H1 (cell line): ENCODE measurements at regions not wholly inside any gene's neighbourhood (a gene's known extent, or its start where the extent isn't known, plus 50 kb on each side); places are given as distances from the start of the nearest gene placed in this dataset.

Experiments
- CTCF ChIA-PET: fragments of 300-600 bp; sonication (Branson Sonifier 250); formaldehyde crosslinking; loops from one replicate; lab custom pipeline; 2021; ENCODE audit not compliant: partially characterized antibody; lab: Charles Lee
- POLR2A ChIA-PET: fragments of 300-600 bp; sonication (Branson Sonifier 250); formaldehyde crosslinking; loops from one replicate; lab custom pipeline; 2021; ENCODE audit warnings: inconsistent platforms; ENCODE audit not compliant: partially characterized antibody; lab: Charles Lee
- DNase-seq, 2 experiments: peaks; one replicate each; pipeline versions ENCODE4 v3.0.0 to v3.0.0-alpha.2; 2010 to 2022; ENCODE audit warnings: low spot score in 2 of 2, low read depth in 1 of 2, mixed read lengths in 1 of 2
- FAIRE-seq: peaks from 2 replicates; lab custom pipeline; 2011; peaks lifted over from hg19 to GRCh38; lab: Jason Lieb, UNC
- H2AFZ ChIP-seq: 2 replicates; pipeline ENCODE4 v1.8.1; 2012; ENCODE audit warnings: low read length, inconsistent platforms
- H2AK5ac ChIP-seq: 2 replicates; pipeline ENCODE4 v1.6.1; 2013; ENCODE audit warnings: low read depth, low read length
- H2BK120ac ChIP-seq: replicated peaks from 2 replicates; pipeline ENCODE3; 2013; ENCODE audit warnings: low read depth, low read length, inconsistent platforms
- H2BK12ac ChIP-seq: 2 replicates; pipeline ENCODE4 v1.6.1; 2013; ENCODE audit warnings: low read depth, low read length
- H2BK15ac ChIP-seq: 2 replicates; pipeline ENCODE4 v1.6.1; 2013; ENCODE audit warnings: low read length
- H2BK20ac ChIP-seq: 2 replicates; pipeline ENCODE4 v1.6.1; 2013; ENCODE audit warnings: low read length
- H2BK5ac ChIP-seq: 2 replicates; pipeline ENCODE4 v1.6.1; 2013; ENCODE audit warnings: low read depth, low read length
- H3K14ac ChIP-seq: 2 replicates; pipeline ENCODE4 v1.6.1; 2013; ENCODE audit warnings: inconsistent platforms; ENCODE audit not compliant: insufficient read length
- H3K18ac ChIP-seq: 2 replicates; pipeline ENCODE4 v1.6.1; 2013; ENCODE audit warnings: low read length; ENCODE audit errors: extremely low read depth
- H3K23ac ChIP-seq: 2 replicates; pipeline ENCODE4 v1.6.1; 2013; ENCODE audit warnings: inconsistent platforms; ENCODE audit not compliant: insufficient read length
- H3K23me2 ChIP-seq: 2 replicates; pipeline ENCODE4 v1.6.1; 2013; ENCODE audit warnings: low read depth, low read length
- H3K27ac ChIP-seq: 2 replicates; pipeline ENCODE4 v1.6.1; 2011; ENCODE audit warnings: low read depth, low read length, inconsistent platforms
- H3K27me3 ChIP-seq, 4 experiments: replicated peaks in 1 of 4; 1 replicate in 1 of 4; 2 replicates in 3 of 4; pipeline versions ENCODE4 v1.6.1 to v1.8.1; 2011 to 2013; ENCODE audit warnings: low read length in 3 of 4, mild to moderate bottlenecking in 3 of 4, inconsistent platforms in 2 of 4, mixed read lengths in 2 of 4, moderate library complexity in 1 of 4; ENCODE audit not compliant: control insufficient read depth in 3 of 4, insufficient read depth in 3 of 4; ENCODE audit errors: extremely low read depth in 1 of 4
- H3K36me3 ChIP-seq, 4 experiments: 2 replicates each; pipeline versions ENCODE4 v1.6.1 to v1.8.1; 2011 to 2013; ENCODE audit warnings: mild to moderate bottlenecking in 4 of 4, low read length in 3 of 4, moderate library complexity in 2 of 4, control low read depth in 1 of 4, inconsistent platforms in 1 of 4; ENCODE audit not compliant: insufficient read depth in 4 of 4, control insufficient read depth in 2 of 4
- H3K4ac ChIP-seq: replicated peaks from 2 replicates; pipeline ENCODE3; 2013; ENCODE audit warnings: low read length, low read depth, mixed read lengths, inconsistent platforms; ENCODE audit not compliant: insufficient read length
- H3K4me1 ChIP-seq, 4 experiments: replicated peaks in 1 of 4; 1 replicate in 1 of 4; 2 replicates in 3 of 4; pipeline versions ENCODE4 v1.6.1 to v1.8.1; 2011 to 2013; ENCODE audit warnings: low read length in 3 of 4, inconsistent platforms in 2 of 4, mixed read lengths in 1 of 4; ENCODE audit not compliant: insufficient read depth in 4 of 4, control insufficient read depth in 3 of 4
- H3K4me2 ChIP-seq, 2 experiments: 2 replicates each; pipeline versions ENCODE4 v1.6.1 to v1.8.1; 2011 to 2013; ENCODE audit warnings: low read depth in 2 of 2, low read length in 2 of 2, control low read depth in 1 of 2, inconsistent platforms in 1 of 2, mild to moderate bottlenecking in 1 of 2; ENCODE audit not compliant: insufficient read depth in 1 of 2
- H3K4me3 ChIP-seq, 4 experiments: fragments of 200-600, 300-600 bp in 1 of 4; sonication (generic), shearing (Covaris generic), sonication (Bioruptor Twin) in 1 of 4; 2 replicates each; pipeline versions ENCODE4 v1.5.1 to v1.8.1; 2011 to 2016; ENCODE audit warnings: low read length in 4 of 4, low read depth in 3 of 4, control low read depth in 2 of 4, inconsistent platforms in 2 of 4, mild to moderate bottlenecking in 2 of 4, mixed read lengths in 1 of 4, moderate library complexity in 1 of 4; ENCODE audit not compliant: insufficient read depth in 2 of 4; ENCODE audit errors: extremely low read depth in 1 of 4
- H3K56ac ChIP-seq: replicated peaks from 2 replicates; pipeline ENCODE3; 2013; ENCODE audit warnings: low read depth, mild to moderate bottlenecking, mixed read lengths, low read length, inconsistent platforms; ENCODE audit not compliant: insufficient read length
- H3K79me1 ChIP-seq: 2 replicates; pipeline ENCODE4 v1.6.1; 2013; ENCODE audit warnings: low read depth, low read length, control low read depth
- H3K79me2 ChIP-seq, 2 experiments: 2 replicates each; pipeline versions ENCODE4 v1.6.1 to v1.8.1; 2012 to 2013; ENCODE audit warnings: low read length in 2 of 2, mild to moderate bottlenecking in 2 of 2, inconsistent platforms in 1 of 2; ENCODE audit not compliant: insufficient read depth in 2 of 2, control insufficient read depth in 1 of 2
- H3K9ac ChIP-seq, 4 experiments: replicated peaks in 1 of 4; 1 replicate in 1 of 4; 2 replicates in 3 of 4; pipeline versions ENCODE4 v1.6.1 to v1.8.1; 2011 to 2013; ENCODE audit warnings: low read depth in 3 of 4, low read length in 3 of 4, control low read depth in 2 of 4, mild to moderate bottlenecking in 2 of 4, moderate library complexity in 2 of 4, inconsistent platforms in 1 of 4; ENCODE audit errors: extremely low read depth in 1 of 4
- H3K9me3 ChIP-seq, 2 experiments: 2 replicates each; pipeline versions ENCODE4 v1.6.1 to v1.8.1; 2012 to 2013; ENCODE audit warnings: mild to moderate bottlenecking in 2 of 2, moderate library complexity in 2 of 2, control low read depth in 1 of 2, inconsistent platforms in 1 of 2, low read depth in 1 of 2, low read length in 1 of 2, mixed read lengths in 1 of 2; ENCODE audit not compliant: insufficient read depth in 2 of 2
- H4K20me1 ChIP-seq, 2 experiments: replicated peaks in 1 of 2; 2 replicates each; pipeline versions ENCODE3 to v1.8.1; 2011 to 2013; ENCODE audit warnings: inconsistent platforms in 2 of 2, low read length in 2 of 2, mild to moderate bottlenecking in 1 of 2; ENCODE audit not compliant: insufficient read depth in 2 of 2, control insufficient read depth in 1 of 2
- H4K5ac ChIP-seq: 2 replicates; pipeline ENCODE4 v1.6.1; 2013; ENCODE audit warnings: low read length, low read depth, mixed read lengths, inconsistent platforms; ENCODE audit not compliant: insufficient read length
- H4K8ac ChIP-seq: 2 replicates; pipeline ENCODE4 v1.8.0; 2013; ENCODE audit warnings: mild to moderate bottlenecking, moderate library complexity, low read length, inconsistent platforms; ENCODE audit not compliant: insufficient read depth; ENCODE audit errors: extremely low read depth
- H4K91ac ChIP-seq: replicated peaks from 2 replicates; pipeline ENCODE3; 2013; ENCODE audit warnings: low read length, mixed read lengths, inconsistent platforms; ENCODE audit not compliant: insufficient read length
- BACH1 ChIP-seq: IDR thresholded peaks from 2 replicates; pipeline ENCODE4 v1.6.1; 2012; ENCODE audit warnings: low read length, improper control_type of control experiment
- CTBP2 ChIP-seq: IDR thresholded peaks from 2 replicates; pipeline ENCODE4 v1.7.0; 2011; ENCODE audit warnings: borderline replicate concordance, mild to moderate bottlenecking, moderate library complexity, mixed read lengths, low read length; ENCODE audit not compliant: insufficient read depth, insufficient read length
- EGR1 ChIP-seq: IDR thresholded peaks from 2 replicates; pipeline ENCODE4 v1.6.1; 2011; ENCODE audit warnings: low read depth, low read length, borderline replicate concordance
- EZH2 ChIP-seq: fragments of 200-600 bp; sonication (generic); IDR thresholded peaks from 2 replicates; pipeline ENCODE4 v1.7.1; 2012; ENCODE audit warnings: low read depth, mild to moderate bottlenecking, moderate library complexity, low read length, inconsistent platforms; ENCODE audit not compliant: severe bottlenecking
- GTF2F1 ChIP-seq: IDR thresholded peaks from 2 replicates; pipeline ENCODE4 v1.6.1; 2012; ENCODE audit warnings: low read depth, low read length, improper control_type of control experiment, borderline replicate concordance
- MAFK ChIP-seq: IDR thresholded peaks from 2 replicates; pipeline ENCODE4 v1.6.1; 2012; ENCODE audit warnings: low read depth, mild to moderate bottlenecking, improper control_type of control experiment, low read length
- NANOG ChIP-seq: IDR thresholded peaks from 2 replicates; pipeline ENCODE4 v1.6.1; 2011; ENCODE audit warnings: low read length, low read depth, mild to moderate bottlenecking, inconsistent platforms; ENCODE audit not compliant: insufficient read depth, poor library complexity, severe bottlenecking
- RNF2 ChIP-seq: fragments of 200-900, 300-1000 bp; sonication (generic); IDR thresholded peaks from 2 replicates; pipeline ENCODE4 v1.7.1; 2016; ENCODE audit warnings: borderline replicate concordance, low read depth, mild to moderate bottlenecking, antibody characterized with exemption, low read length; ENCODE audit not compliant: poor library complexity, severe bottlenecking; ENCODE audit errors: missing control alignments
- SP2 ChIP-seq: IDR thresholded peaks from 2 replicates; pipeline ENCODE4 v1.6.1; 2012; ENCODE audit warnings: mild to moderate bottlenecking, low read length, inconsistent platforms
- SUZ12 ChIP-seq: fragments of 200-600 bp; sonication (generic); IDR thresholded peaks from 2 replicates; pipeline ENCODE4 v1.6.1; 2012; ENCODE audit warnings: mild to moderate bottlenecking, inconsistent platforms, low read length, moderate library complexity, mixed read lengths
- ZNF274 ChIP-seq: IDR thresholded peaks from 2 replicates; pipeline ENCODE4 v1.7.0; 2012; ENCODE audit warnings: low read length, borderline replicate concordance; ENCODE audit errors: extremely low read depth

DNA sequence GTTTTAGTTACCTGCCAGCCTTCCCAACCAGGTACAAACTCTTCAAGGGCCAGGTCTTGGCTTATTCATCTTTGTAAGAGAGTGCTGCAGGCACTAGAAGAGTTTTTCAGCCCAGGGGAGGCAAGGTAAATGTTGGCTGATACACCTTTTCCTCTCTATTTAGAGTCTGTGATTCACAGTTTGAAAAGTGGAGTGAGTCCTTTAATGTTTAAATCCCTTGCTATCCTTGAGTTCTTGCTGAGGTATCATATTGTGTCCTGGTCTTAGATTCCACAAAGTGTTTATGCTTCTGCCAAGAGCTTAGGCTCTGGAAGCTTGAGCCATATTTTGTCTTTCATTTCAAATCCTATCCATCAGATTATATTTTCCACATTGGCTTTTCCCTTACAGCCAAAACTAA is 52.8 kb upstream of the CITED2 start:
- Histone ChIP-seq H3K4ac (peak overlapping the region; percentile 79), H3K14ac (no peak overlapping the region), H3K56ac (no peak overlapping the region), H4K8ac (no peak overlapping the region), H2AK5ac (no peak overlapping the region), H3K36me3 (no peaks in the 10 kb centered on the region), H3K18ac (no peak overlapping the region), H3K4me2 (no peak overlapping the region), H4K5ac (no peak overlapping the region), H3K4me3 (no peak overlapping the region), H2BK5ac (no peak overlapping the region), H3K23me2 (no peaks in the 10 kb centered on the region), H2BK12ac (no peak overlapping the region), H3K9me3 (no peaks in the 10 kb centered on the region), H4K91ac (no peak overlapping the region), H3K23ac (no peak overlapping the region), H3K9ac (no peak overlapping the region), H2AFZ (no peak overlapping the region; the same call in 1 of the 2 replicates), H3K27me3 (no peaks in the 10 kb centered on the region), H3K79me1 (no peaks in the 10 kb centered on the region), H3K79me2 (no peaks in the 10 kb centered on the region), H3K4me1 (peaks cover 0 to 3% (median 0%) of the 10 kb centered on the region in 4 experiments; a peak in 1 of 7 replicates), H2BK20ac (no peak overlapping the region), H2BK15ac (no peak overlapping the region), H4K20me1 (no peaks in the 10 kb centered on the region), H3K27ac (no peak overlapping the region), H2BK120ac (no peak overlapping the region)
- FAIRE-seq (no peak), DNase-seq (no peak)
- TF ChIP-seq RNF2 (no peak), EZH2 (no peak), CTBP2 (no peak), ZNF274 (no peak), GTF2F1 (no peak), BACH1 (no peak), MAFK (no peak), SP2 (no peak), SUZ12 (no peak), NANOG (no peak), EGR1 (no peak)
- CTCF ChIA-PET, result interaction anchor here (0.6 kb wide), 1 partner anchor 620 kb away, joined by 4 read pairs; no protein-coding TSS in a partner anchor
- POLR2A ChIA-PET, result no interaction called here
